GM12878 (cell line): ENCODE measurements at regions not wholly inside any gene's neighbourhood (a gene's known extent, or its start where the extent isn't known, plus 50 kb on each side); places are given as distances from the start of the nearest gene placed in this dataset.

Experiments used
- ATAC-seq: fragments of 200-7000 bp; cut with Tn5 transposase; 3 replicates; pipeline ENCODE4 v1.9.1; 2020; ENCODE audit warnings: mild to moderate bottlenecking, moderate library complexity
- BruUV-seq: library from RNA; stranded (reverse); fragments of 400-500 nt; replicated peaks from 2 replicates; lab custom pipeline; 2021; lab: Mats Ljungman, UMichigan
- CTCF ChIA-PET: fragments of 300-600 bp; sonication (Branson Sonifier 250); formaldehyde crosslinking; extraction: SDS; loops from one replicate; lab custom pipeline; 2021; ENCODE audit warnings: inconsistent platforms; lab: Yijun Ruan, JAX
- POLR2A ChIA-PET: fragments of 350-600 bp; formaldehyde crosslinking; extraction: SDS; loops from one replicate; lab custom pipeline; 2021; ENCODE audit warnings: inconsistent platforms; lab: Charles Lee
- RAD21 ChIA-PET: fragments of 300-600 bp; sonication (Branson Sonifier 250); formaldehyde crosslinking; loops from one replicate; lab custom pipeline; 2023; ENCODE audit warnings: antibody characterized with exemption; ENCODE audit not compliant: unreplicated experiment; lab: Charles Lee
- SMC1A ChIA-PET: fragments of 300-600 bp; sonication (Branson Sonifier 250); formaldehyde crosslinking; loops from one replicate; lab custom pipeline; 2023; ENCODE audit not compliant: unreplicated experiment, uncharacterized antibody; lab: Charles Lee
- DNase-seq: peaks from one replicate; pipeline ENCODE4 v3.0.0-alpha.2; 2011; ENCODE audit warnings: low read depth, low spot score
- FAIRE-seq: peaks from 3 replicates; lab custom pipeline; 2011; peaks lifted over from hg19 to GRCh38; lab: Jason Lieb, UNC
- H2AFZ ChIP-seq: 2 replicates; pipeline ENCODE4 v1.6.0; 2011; ENCODE audit warnings: low read depth, low read length, control low read depth; ENCODE audit not compliant: control insufficient read depth
- H3K27ac ChIP-seq: 2 replicates; pipeline ENCODE4 v1.5.1; 2011; ENCODE audit warnings: control low read depth; ENCODE audit not compliant: control insufficient read depth, insufficient read depth
- H3K27me3 ChIP-seq, 2 experiments: replicated peaks in 1 of 2; 2 replicates each; pipeline versions ENCODE4 v1.6.0 to v1.6.1; 2011; ENCODE audit warnings: low read length in 1 of 2; ENCODE audit not compliant: control insufficient read depth in 2 of 2, insufficient read depth in 2 of 2
- H3K36me3 ChIP-seq, 2 experiments: 2 replicates each; pipeline ENCODE4 v1.5.1; 2011; ENCODE audit warnings: low read length in 1 of 2; ENCODE audit not compliant: control insufficient read depth in 2 of 2, insufficient read depth in 2 of 2
- H3K4me1 ChIP-seq: 2 replicates; pipeline ENCODE4 v1.6.1; 2011; ENCODE audit warnings: mild to moderate bottlenecking, low read length, moderate library complexity, mixed read lengths; ENCODE audit not compliant: control insufficient read depth, insufficient read depth
- H3K4me2 ChIP-seq: 2 replicates; pipeline ENCODE4 v1.6.0; 2011; ENCODE audit warnings: control low read depth; ENCODE audit not compliant: control insufficient read depth, insufficient read depth
- H3K4me3 ChIP-seq: fragments of 200-600 bp; sonication (generic); 2 replicates; pipeline ENCODE4 v1.5.1; 2016
- H3K79me2 ChIP-seq: 2 replicates; pipeline ENCODE4 v1.6.0; 2011; ENCODE audit warnings: low read length; ENCODE audit not compliant: control insufficient read depth, insufficient read depth
- H3K9ac ChIP-seq: 2 replicates; pipeline ENCODE4 v1.8.0; 2011; ENCODE audit warnings: low read length, control low read depth, mixed read lengths; ENCODE audit not compliant: control insufficient read depth, insufficient read depth
- H3K9me3 ChIP-seq: replicated peaks from 3 replicates; pipeline ENCODE4 v1.5.1; 2011; ENCODE audit warnings: mild to moderate bottlenecking, low read length; ENCODE audit not compliant: control insufficient read depth, insufficient read depth
- H4K20me1 ChIP-seq: 2 replicates; pipeline ENCODE4 v1.6.0; 2011; ENCODE audit not compliant: control insufficient read depth, insufficient read depth
- HDAC2 ChIP-seq: fragments of 200-600 bp; sonication (generic); IDR thresholded peaks from 2 replicates; pipeline ENCODE4 v1.6.1; 2017
- KLF5 ChIP-seq: fragments of 450-650 bp; IDR thresholded peaks from 2 replicates; pipeline ENCODE4 v1.6.1; 2014; ENCODE audit warnings: mild to moderate bottlenecking; ENCODE audit not compliant: partially characterized antibody
- MYC ChIP-seq: IDR thresholded peaks from 2 replicates; pipeline ENCODE4 v1.6.1; 2011; ENCODE audit warnings: mild to moderate bottlenecking, low read length, moderate library complexity, inconsistent platforms; ENCODE audit not compliant: insufficient read depth, insufficient replicate concordance, insufficient read length, severe bottlenecking
- RB1 ChIP-seq: fragments of 450-650 bp; formaldehyde crosslinking; IDR thresholded peaks from 2 replicates; pipeline ENCODE4 v1.6.1; 2017; ENCODE audit warnings: mild to moderate bottlenecking, borderline replicate concordance
- YBX1 ChIP-seq: fragments of 450-650 bp; IDR thresholded peaks from 2 replicates; pipeline ENCODE4 v1.6.1; 2016; ENCODE audit warnings: antibody characterized with exemption
- ZNF274 ChIP-seq: IDR thresholded peaks from one replicate; pipeline ENCODE4 v1.8.0; 2011; ENCODE audit not compliant: insufficient read length, insufficient read depth
- whole genome bisulfite sequencing: methylation state at CpG from one replicate; pipeline ENCODE4 v1.1.6; 2016; ENCODE audit warnings: low lambda C conversion rate; ENCODE audit not compliant: insufficient replicate concordance, insufficient coverage; ENCODE audit errors: missing lambda C conversion rate; 5-methylcytosine and 5-hydroxymethylcytosine counted together
- in situ Hi-C: fragments of 300-500 bp; cut with MboI; formaldehyde crosslinking; loops from 9 replicates; pipeline ENCODE4 v1.14.3; 2018; ENCODE audit warnings: mixed read lengths
- intact Hi-C: fragments of 100-400 bp; cut with micrococcal nuclease; formaldehyde crosslinking; loops from one replicate; pipeline ENCODE4 v1.14.2; 2022; ENCODE audit not compliant: unreplicated experiment
- TF ChIP-seq, protein P1 (sequence below): fragments of 450-650 bp; conservative IDR thresholded peaks from 2 replicates; pipeline ENCODE4 v1.6.1; 2017; ENCODE audit warnings: mild to moderate bottlenecking, moderate library complexity
- TF ChIP-seq, protein P2 (sequence below): fragments of 450-650 bp; formaldehyde crosslinking; IDR thresholded peaks from 2 replicates; pipeline ENCODE4 v1.4.0; 2020; ENCODE audit warnings: mild to moderate bottlenecking, moderate library complexity

DNA sequence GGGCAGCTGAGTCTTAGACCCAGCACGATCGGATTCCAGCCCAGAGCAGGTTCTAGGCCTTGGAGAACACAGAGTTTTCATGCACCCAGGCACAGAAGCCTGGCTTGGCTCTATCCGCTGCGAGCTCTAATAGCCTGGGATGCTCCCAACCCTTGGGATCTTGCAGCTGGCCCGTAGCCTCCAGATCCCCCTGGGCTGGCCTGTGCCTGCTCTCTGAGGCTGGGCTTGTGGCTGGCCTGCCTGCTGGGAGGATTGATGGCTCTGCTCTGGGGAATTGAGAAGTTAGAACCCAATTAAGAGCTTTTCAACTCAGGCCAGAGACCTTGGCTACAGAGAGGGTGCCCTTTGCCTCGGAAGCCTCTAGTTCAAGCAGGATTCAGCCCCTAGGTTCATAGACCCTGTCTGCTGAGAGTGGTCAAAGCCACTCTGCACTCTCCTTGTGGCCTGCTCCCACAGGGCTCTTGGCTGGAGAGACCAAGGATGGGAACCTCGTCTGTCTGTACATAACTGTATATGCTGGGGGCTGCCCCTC, 64.4 kb downstream of the MAGEF1 start:
- Histone ChIP-seq H3K27me3 (peaks cover 2% of the 10 kb centered on the region in 2 experiments; a peak in 3 of 4 replicates), H3K36me3 (no peaks in the 10 kb centered on the region), H3K4me3 (no peak overlapping the region), H3K27ac (no peak overlapping the region), H3K79me2 (no peaks in the 10 kb centered on the region), H2AFZ (no peak overlapping the region), H3K4me1 (no peaks in the 10 kb centered on the region), H3K9ac (no peak overlapping the region), H4K20me1 (no peaks in the 10 kb centered on the region), H3K9me3 (no peaks in the 10 kb centered on the region), H3K4me2 (no peak overlapping the region)
- 45% methylated on average over 7 of the region's 7 CpGs for WGBS
- intact Hi-C loops (no loop called here), in situ Hi-C loops (no loop called here)
- TF ChIP-seq MYC (no peak), ZNF274 (no peak), HDAC2 (no peak), YBX1 (no peak), RB1 (no peak), KLF5 (no peak)
- TF ChIP-seq, protein P1, sequence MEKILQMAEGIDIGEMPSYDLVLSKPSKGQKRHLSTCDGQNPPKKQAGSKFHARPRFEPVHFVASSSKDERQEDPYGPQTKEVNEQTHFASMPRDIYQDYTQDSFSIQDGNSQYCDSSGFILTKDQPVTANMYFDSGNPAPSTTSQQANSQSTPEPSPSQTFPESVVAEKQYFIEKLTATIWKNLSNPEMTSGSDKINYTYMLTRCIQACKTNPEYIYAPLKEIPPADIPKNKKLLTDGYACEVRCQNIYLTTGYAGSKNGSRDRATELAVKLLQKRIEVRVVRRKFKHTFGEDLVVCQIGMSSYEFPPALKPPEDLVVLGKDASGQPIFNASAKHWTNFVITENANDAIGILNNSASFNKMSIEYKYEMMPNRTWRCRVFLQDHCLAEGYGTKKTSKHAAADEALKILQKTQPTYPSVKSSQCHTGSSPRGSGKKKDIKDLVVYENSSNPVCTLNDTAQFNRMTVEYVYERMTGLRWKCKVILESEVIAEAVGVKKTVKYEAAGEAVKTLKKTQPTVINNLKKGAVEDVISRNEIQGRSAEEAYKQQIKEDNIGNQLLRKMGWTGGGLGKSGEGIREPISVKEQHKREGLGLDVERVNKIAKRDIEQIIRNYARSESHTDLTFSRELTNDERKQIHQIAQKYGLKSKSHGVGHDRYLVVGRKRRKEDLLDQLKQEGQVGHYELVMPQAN: no peak
- TF ChIP-seq, protein P2, sequence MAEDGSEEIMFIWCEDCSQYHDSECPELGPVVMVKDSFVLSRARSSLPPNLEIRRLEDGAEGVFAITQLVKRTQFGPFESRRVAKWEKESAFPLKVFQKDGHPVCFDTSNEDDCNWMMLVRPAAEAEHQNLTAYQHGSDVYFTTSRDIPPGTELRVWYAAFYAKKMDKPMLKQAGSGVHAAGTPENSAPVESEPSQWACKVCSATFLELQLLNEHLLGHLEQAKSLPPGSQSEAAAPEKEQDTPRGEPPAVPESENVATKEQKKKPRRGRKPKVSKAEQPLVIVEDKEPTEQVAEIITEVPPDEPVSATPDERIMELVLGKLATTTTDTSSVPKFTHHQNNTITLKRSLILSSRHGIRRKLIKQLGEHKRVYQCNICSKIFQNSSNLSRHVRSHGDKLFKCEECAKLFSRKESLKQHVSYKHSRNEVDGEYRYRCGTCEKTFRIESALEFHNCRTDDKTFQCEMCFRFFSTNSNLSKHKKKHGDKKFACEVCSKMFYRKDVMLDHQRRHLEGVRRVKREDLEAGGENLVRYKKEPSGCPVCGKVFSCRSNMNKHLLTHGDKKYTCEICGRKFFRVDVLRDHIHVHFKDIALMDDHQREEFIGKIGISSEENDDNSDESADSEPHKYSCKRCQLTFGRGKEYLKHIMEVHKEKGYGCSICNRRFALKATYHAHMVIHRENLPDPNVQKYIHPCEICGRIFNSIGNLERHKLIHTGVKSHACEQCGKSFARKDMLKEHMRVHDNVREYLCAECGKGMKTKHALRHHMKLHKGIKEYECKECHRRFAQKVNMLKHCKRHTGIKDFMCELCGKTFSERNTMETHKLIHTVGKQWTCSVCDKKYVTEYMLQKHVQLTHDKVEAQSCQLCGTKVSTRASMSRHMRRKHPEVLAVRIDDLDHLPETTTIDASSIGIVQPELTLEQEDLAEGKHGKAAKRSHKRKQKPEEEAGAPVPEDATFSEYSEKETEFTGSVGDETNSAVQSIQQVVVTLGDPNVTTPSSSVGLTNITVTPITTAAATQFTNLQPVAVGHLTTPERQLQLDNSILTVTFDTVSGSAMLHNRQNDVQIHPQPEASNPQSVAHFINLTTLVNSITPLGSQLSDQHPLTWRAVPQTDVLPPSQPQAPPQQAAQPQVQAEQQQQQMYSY: no peak
- ChIA-PET RAD21 (no interaction called here), SMC1A (no interaction called here), CTCF (interaction anchor here (0.6 kb wide), 1 partner anchor 40 kb away, joined by 3 read pairs; no protein-coding TSS in a partner anchor), POLR2A (no interaction called here)
- ATAC-seq (no peak), FAIRE-seq (no peak), DNase-seq (no peak)
- BruUV-seq: no TSS peak
